ENCODE measurements at regions not wholly inside any gene's neighbourhood (a gene's known extent, or its start where the extent isn't known, plus 50 kb on each side); places are given as distances from the start of the nearest gene placed in this dataset.

GRCh38 chr9:72457366-72457765 is 64.0 kb upstream of the TMC1 start (continued):
- TF ChIP-seq VEZF1 (CRISPR knock-in tag; IDR thresholded peaks at IDR 0.05): no peak

GRCh38 chr9:72454871-72455491 is 66.4 kb upstream of the TMC1 start:
- WGBS (ENCODE audit: insufficient coverage, low coverage, missing lambda C conversion rate): 5% methylated on average over 2 of the region's 2 CpGs
- POLR2A ChIA-PET: no interaction called here
- CTCF ChIA-PET (ENCODE audit: low intra/inter-chr PET ratio): no interaction called here
- H2AFZ ChIP-seq (ENCODE audit: low read depth, low read length): no peak overlapping the region
- in situ Hi-C loops (cut with MboI): no loop called here
- intact Hi-C loops (cut with micrococcal nuclease): no loop called here
- no peaks in the 10 kb centered on the region for H3K36me3 ChIP-seq (ENCODE audit: control insufficient read depth, insufficient read depth, low read length)
- FAIRE-seq: no peak
- no peaks in the 10 kb centered on the region for H3K9me1 ChIP-seq (ENCODE audit: control insufficient read depth, insufficient read depth, low read length)
- no peak for DNase-seq (ENCODE audit: extremely low read depth in 1 of 4, low spot score in 3 of 4)
- no TSS peak for BruUV-seq (replicated peaks)
- peaks cover 0 to 4% of the 10 kb centered on the region in 2 experiments; a peak in 1 of 5 replicates for H3K27me3 ChIP-seq (ENCODE audit: control insufficient read depth in 2 of 2, insufficient read depth in 2 of 2, low read length in 2 of 2)
- H3K9ac ChIP-seq (ENCODE audit: insufficient read depth in 1 of 2, low read depth in 2 of 2, low read length in 2 of 2): no peak overlapping the region
- no peak overlapping the region for H3K4me2 ChIP-seq (ENCODE audit: insufficient read depth, low read length)
- no peak overlapping the region for H3K27ac ChIP-seq (ENCODE audit: extremely low read depth, low read depth, low read length)
- no peaks in the 10 kb centered on the region for H3K9me3 ChIP-seq (replicated peaks; ENCODE audit: control insufficient read depth, insufficient read depth, low read depth, low read length)
- TF ChIP-seq ZBED1 (IDR thresholded peaks at IDR 0.05): no peak
- no peak for TF ChIP-seq SRSF1 (IDR thresholded peaks at IDR 0.05; ENCODE audit: low read depth, low read length)
- no peak for TF ChIP-seq GATAD2B (IDR thresholded peaks at IDR 0.05; ENCODE audit: borderline replicate concordance)
- no peak for TF ChIP-seq KAT8 (IDR thresholded peaks at IDR 0.05; ENCODE audit: low read depth)
- TF ChIP-seq SNRNP70 (optimal IDR thresholded peaks at IDR 0.05; ENCODE audit: low read depth, low read length): no peak
- TF ChIP-seq CCAR2 (IDR thresholded peaks at IDR 0.05; ENCODE audit: low read depth, low read length): no peak
- no peak for TF ChIP-seq CREB3 (tag; conservative IDR thresholded peaks at IDR 0.05; ENCODE audit: low read depth)
- no peak for TF ChIP-seq CHD2 (IDR thresholded peaks at IDR 0.05; ENCODE audit: low read depth, low read length)
- no peak for TF ChIP-seq PTBP1 (IDR thresholded peaks at IDR 0.05; ENCODE audit: low read depth, low read length)
- no peak for TF ChIP-seq DACH1 (IDR thresholded peaks at IDR 0.05; ENCODE audit: partially characterized antibody)
- TF ChIP-seq HLTF (IDR thresholded peaks at IDR 0.05): no peak
- TF ChIP-seq ZNF830 (CRISPR knock-in tag; IDR thresholded peaks at IDR 0.05): no peak
- no peak for TF ChIP-seq EP400 (IDR thresholded peaks at IDR 0.05)
- TF ChIP-seq ZNF512 (tag; IDR thresholded peaks at IDR 0.05): no peak
- H3K4me1 ChIP-seq (replicated peaks in 1 of 2; ENCODE audit: control insufficient read depth in 2 of 2, insufficient read depth in 2 of 2, low read length in 2 of 2): no peaks in the 10 kb centered on the region
- no peak for ATAC-seq
- H3K79me2 ChIP-seq (ENCODE audit: control insufficient read depth, insufficient read depth, low read length): no peaks in the 10 kb centered on the region
- H4K20me1 ChIP-seq (replicated peaks; ENCODE audit: control insufficient read depth, insufficient read depth, low read length): no peaks in the 10 kb centered on the region
- H3K4me3 ChIP-seq: no peak overlapping the region

Measured in K562 (cell line).